ENCODE measurements at regions not wholly inside any gene's neighbourhood (a gene's known extent, or its start where the extent isn't known, plus 50 kb on each side); places are given as distances from the start of the nearest gene placed in this dataset.

DNA sequence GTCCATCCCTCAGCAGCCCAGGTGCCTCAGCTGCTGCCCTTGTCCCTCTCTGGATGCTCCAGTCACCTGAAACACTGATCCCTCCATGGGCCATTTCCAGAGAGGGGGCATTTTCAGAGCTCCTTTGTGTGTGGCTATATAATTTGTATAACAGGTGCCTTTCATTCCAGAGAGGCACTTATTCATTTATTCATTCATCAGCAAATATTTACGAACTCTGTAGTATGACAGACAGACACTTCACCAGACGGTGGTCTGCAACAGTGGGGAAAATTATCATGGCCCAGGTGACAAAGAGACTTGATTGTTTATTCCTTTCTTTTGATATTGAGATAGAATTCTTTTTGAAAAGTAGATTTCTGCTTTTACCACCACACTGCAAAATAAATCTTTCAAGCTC, 361.7 kb downstream of the TMEM182 start:
- Histone ChIP-seq H3K9ac (ENCODE audit: low read length) (no peak overlapping the region), H4K20me1 (ENCODE audit: insufficient read depth, low read length) (no peaks in the 10 kb centered on the region), H3K4me1 (ENCODE audit: insufficient read depth, low read length) (no peaks in the 10 kb centered on the region), H3K79me2 (ENCODE audit: insufficient read depth, low read length) (no peaks in the 10 kb centered on the region), H3K27ac (ENCODE audit: low read depth, low read length) (no peak overlapping the region), H3K4me2 (ENCODE audit: low read length) (no peak overlapping the region), H3K27me3 (ENCODE audit: insufficient read depth, low read length) (no peaks in the 10 kb centered on the region), H3K36me3 (ENCODE audit: insufficient read depth, low read length) (no peaks in the 10 kb centered on the region), H3K4me3 (ENCODE audit: insufficient read depth, low read depth, low read length) (no peak overlapping the region), H2AFZ (ENCODE audit: low read depth, low read length) (no peak overlapping the region), H3K9me3 (ENCODE audit: insufficient read depth, low read depth, low read length) (no peaks in the 10 kb centered on the region)
- Mint-ChIP-seq H3K36me3 (ENCODE audit: low read depth, unreplicated experiment) (no peaks in the 10 kb centered on the region), H3K9me3 (ENCODE audit: unreplicated experiment) (no peaks in the 10 kb centered on the region), H3K27ac (ENCODE audit: unreplicated experiment) (no peak overlapping the region), H3K4me3 (ENCODE audit: unreplicated experiment) (no peak overlapping the region), H3K27me3 (ENCODE audit: low read depth, unreplicated experiment) (no peaks in the 10 kb centered on the region), H3K4me1 (ENCODE audit: low read depth, unreplicated experiment) (no peaks in the 10 kb centered on the region)
- FAIRE-seq (no peak), DNase-seq (ENCODE audit: low read depth) (no peak)
- TF ChIP-seq, protein P1, sequence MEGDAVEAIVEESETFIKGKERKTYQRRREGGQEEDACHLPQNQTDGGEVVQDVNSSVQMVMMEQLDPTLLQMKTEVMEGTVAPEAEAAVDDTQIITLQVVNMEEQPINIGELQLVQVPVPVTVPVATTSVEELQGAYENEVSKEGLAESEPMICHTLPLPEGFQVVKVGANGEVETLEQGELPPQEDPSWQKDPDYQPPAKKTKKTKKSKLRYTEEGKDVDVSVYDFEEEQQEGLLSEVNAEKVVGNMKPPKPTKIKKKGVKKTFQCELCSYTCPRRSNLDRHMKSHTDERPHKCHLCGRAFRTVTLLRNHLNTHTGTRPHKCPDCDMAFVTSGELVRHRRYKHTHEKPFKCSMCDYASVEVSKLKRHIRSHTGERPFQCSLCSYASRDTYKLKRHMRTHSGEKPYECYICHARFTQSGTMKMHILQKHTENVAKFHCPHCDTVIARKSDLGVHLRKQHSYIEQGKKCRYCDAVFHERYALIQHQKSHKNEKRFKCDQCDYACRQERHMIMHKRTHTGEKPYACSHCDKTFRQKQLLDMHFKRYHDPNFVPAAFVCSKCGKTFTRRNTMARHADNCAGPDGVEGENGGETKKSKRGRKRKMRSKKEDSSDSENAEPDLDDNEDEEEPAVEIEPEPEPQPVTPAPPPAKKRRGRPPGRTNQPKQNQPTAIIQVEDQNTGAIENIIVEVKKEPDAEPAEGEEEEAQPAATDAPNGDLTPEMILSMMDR (IDR thresholded peaks at IDR 0.05; ENCODE audit: insufficient read depth, low read depth, low read length) = no peak
- TF ChIP-seq EZH2 (IDR thresholded peaks at IDR 0.05; ENCODE audit: insufficient read depth, low read length) = no peak

DNA sequence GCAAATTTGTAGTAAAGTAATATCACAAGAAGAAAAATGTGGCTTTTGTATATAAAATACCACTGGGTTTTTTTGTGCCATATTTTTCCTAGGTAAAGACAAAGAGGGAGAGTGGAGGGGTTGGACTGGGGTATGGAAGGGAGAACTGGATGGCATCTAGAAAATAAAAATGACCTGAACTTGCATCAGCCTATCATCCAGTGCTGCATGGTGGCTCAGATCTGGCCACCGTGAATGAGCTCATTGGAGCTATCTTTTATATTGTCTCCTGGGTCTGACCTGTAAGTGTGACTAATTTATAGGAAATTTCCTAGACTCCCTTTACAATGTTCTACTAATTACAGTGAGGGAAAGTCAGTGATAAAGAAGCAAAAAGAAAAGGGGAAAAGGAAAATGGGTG, 369.0 kb downstream of the TMEM182 start:
- Histone ChIP-seq H3K4me1 (ENCODE audit: insufficient read depth, low read length) (no peaks in the 10 kb centered on the region), H2AFZ (ENCODE audit: low read depth, low read length) (no peak overlapping the region), H3K9ac (ENCODE audit: low read length) (no peak overlapping the region), H3K4me3 (ENCODE audit: insufficient read depth, low read depth, low read length) (no peak overlapping the region), H3K27ac (ENCODE audit: low read depth, low read length) (no peak overlapping the region), H3K27me3 (ENCODE audit: insufficient read depth, low read length) (no peaks in the 10 kb centered on the region), H4K20me1 (ENCODE audit: insufficient read depth, low read length) (no peaks in the 10 kb centered on the region), H3K4me2 (ENCODE audit: low read length) (no peak overlapping the region), H3K36me3 (ENCODE audit: insufficient read depth, low read length) (no peaks in the 10 kb centered on the region), H3K9me3 (ENCODE audit: insufficient read depth, low read depth, low read length) (no peaks in the 10 kb centered on the region), H3K79me2 (ENCODE audit: insufficient read depth, low read length) (no peaks in the 10 kb centered on the region)
- no peaks in the 10 kb centered on the region for H3K9me3 Mint-ChIP-seq (ENCODE audit: unreplicated experiment)
- FAIRE-seq (no peak), DNase-seq (ENCODE audit: low read depth) (no peak)
- no peak for TF ChIP-seq EZH2 (IDR thresholded peaks at IDR 0.05; ENCODE audit: insufficient read depth, low read length)
- TF ChIP-seq, protein P1 (IDR thresholded peaks at IDR 0.05; ENCODE audit: insufficient read depth, low read depth, low read length) = no peak
- H3K4me1 Mint-ChIP-seq (ENCODE audit: low read depth, unreplicated experiment) = no peaks in the 10 kb centered on the region
- H3K27ac Mint-ChIP-seq (ENCODE audit: unreplicated experiment) = no peak overlapping the region
- no peaks in the 10 kb centered on the region for H3K36me3 Mint-ChIP-seq (ENCODE audit: low read depth, unreplicated experiment)
- no peaks in the 10 kb centered on the region for H3K27me3 Mint-ChIP-seq (ENCODE audit: low read depth, unreplicated experiment)
- H3K4me3 Mint-ChIP-seq (ENCODE audit: unreplicated experiment) = no peak overlapping the region

DNA sequence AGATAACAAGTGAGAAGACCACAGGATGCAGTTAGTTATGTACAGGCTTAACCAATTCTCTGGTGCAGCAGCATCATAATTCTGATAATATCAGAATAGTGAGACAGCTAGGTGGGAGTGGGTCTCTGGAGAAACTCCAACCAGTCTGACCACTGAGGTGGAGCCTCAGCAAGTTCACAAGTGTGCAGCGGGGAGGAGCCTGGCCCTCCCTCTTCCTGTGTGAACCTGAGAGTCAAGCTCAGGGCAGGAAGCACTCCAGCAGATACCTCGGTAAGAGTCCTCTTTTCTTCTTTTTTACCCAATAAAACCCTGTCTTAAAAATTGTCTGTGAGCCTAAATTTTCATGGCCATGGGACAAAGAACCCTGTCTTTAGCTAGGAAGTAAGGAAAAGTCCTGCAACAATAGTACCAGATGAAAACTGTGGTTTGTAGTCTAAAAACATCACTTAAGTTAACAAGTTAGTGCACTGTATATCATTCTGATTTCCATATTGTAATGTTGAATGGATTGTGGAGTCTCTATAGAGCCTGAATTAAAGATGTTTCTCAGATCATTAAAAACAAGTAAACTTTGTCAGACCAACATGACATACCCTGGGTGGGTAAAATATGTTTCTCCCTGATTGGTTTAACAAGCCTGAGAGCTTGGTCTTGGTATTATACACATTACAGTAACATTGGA, 370.8 kb downstream of the TMEM182 start:
- no peaks in the 10 kb centered on the region for H3K79me2 ChIP-seq (ENCODE audit: insufficient read depth, low read length)

More for the DNA sequence above, 370.8 kb downstream of the TMEM182 start:
- no peak overlapping the region for H3K9ac ChIP-seq (ENCODE audit: low read length)
- Mint-ChIP-seq H3K27ac (ENCODE audit: unreplicated experiment) (no peak overlapping the region), H3K36me3 (ENCODE audit: low read depth, unreplicated experiment) (no peaks in the 10 kb centered on the region), H3K4me1 (ENCODE audit: low read depth, unreplicated experiment) (no peaks in the 10 kb centered on the region), H3K4me3 (ENCODE audit: unreplicated experiment) (no peak overlapping the region), H3K9me3 (ENCODE audit: unreplicated experiment) (peaks cover 3% of the 10 kb centered on the region), H3K27me3 (ENCODE audit: low read depth, unreplicated experiment) (no peaks in the 10 kb centered on the region)
- H2AFZ ChIP-seq (ENCODE audit: low read depth, low read length) = no peak overlapping the region
- no peak for DNase-seq (ENCODE audit: low read depth)
- FAIRE-seq = no peak
- H3K27ac ChIP-seq (ENCODE audit: low read depth, low read length) = no peak overlapping the region
- no peaks in the 10 kb centered on the region for H3K27me3 ChIP-seq (ENCODE audit: insufficient read depth, low read length)
- TF ChIP-seq, protein P1 (IDR thresholded peaks at IDR 0.05; ENCODE audit: insufficient read depth, low read depth, low read length) = no peak
- TF ChIP-seq EZH2 (IDR thresholded peaks at IDR 0.05; ENCODE audit: insufficient read depth, low read length) = no peak
- H3K9me3 ChIP-seq (ENCODE audit: insufficient read depth, low read depth, low read length) = no peaks in the 10 kb centered on the region
- H3K4me2 ChIP-seq (ENCODE audit: low read length) = no peak overlapping the region
- no peaks in the 10 kb centered on the region for H4K20me1 ChIP-seq (ENCODE audit: insufficient read depth, low read length)
- no peak overlapping the region for H3K4me3 ChIP-seq (ENCODE audit: insufficient read depth, low read depth, low read length)
- no peaks in the 10 kb centered on the region for H3K36me3 ChIP-seq (ENCODE audit: insufficient read depth, low read length)
- H3K4me1 ChIP-seq (ENCODE audit: insufficient read depth, low read length) = no peaks in the 10 kb centered on the region

Measured in astrocyte (in vitro differentiated cells and primary cell).